Tongue (tissue), 1 donor: ENCODE measurements at regions not wholly inside any gene's neighbourhood (a gene's known extent, or its start where the extent isn't known, plus 50 kb on each side); places are given as distances from the start of the nearest gene placed in this dataset. TPM values are rescaled to one million over a fixed set of nuclear protein-coding genes. Genes with fewer than 3 reads are reported as not detected.

Experiments used
- small RNA-seq: library from RNA; depleted of rRNA; stranded (forward); fragments of <200 nt; gene quantifications from one replicate; pipeline ENCODE3, GENCODE V24; 2014; ENCODE audit warnings: low replicate concordance

Small RNA genes in the stretch of these regions (small RNA-seq; reads per million reads assigned to genes)
- gene RF00156, result not detected
